KBM-7 (cell line): ENCODE measurements at regions not wholly inside any gene's neighbourhood (a gene's known extent, or its start where the extent isn't known, plus 50 kb on each side); places are given as distances from the start of the nearest gene placed in this dataset.
"Not testable (repeated sequence)": the region's sequence is repeated elsewhere in the genome, so short reads cannot be mapped to it uniquely, and the experiment has no call there.

Experiments used
- DNase-seq: peaks from one replicate; pipeline ENCODE4 v3.0.0-alpha.2; 2015
- in situ Hi-C: fragments of 300-500 bp; cut with MboI; formaldehyde crosslinking; loops from 2 replicates; pipeline ENCODE4 v1.14.3; 2020; ENCODE audit warnings: low sequenced_read_pairs, low pct_unique_long_range_greater_than_20kb, mixed read lengths

GRCh38 chr3:72517921-72518424, 330.3 kb downstream of the SHQ1 start:
- no peak for DNase-seq
- in situ Hi-C loops: no loop called here

- in situ Hi-C loops: no loop called here
These were observed 330.9 kb downstream of the SHQ1 start for GRCh38 chr3:72517336-72517735.

GRCh38 chr3:72516361-72516760, 331.9 kb downstream of the SHQ1 start:
- in situ Hi-C loops: no loop called here
- DNase-seq: no peak

More at GRCh38 chr3:72517336-72517735, 330.9 kb downstream of the SHQ1 start:
- DNase-seq: no peak

- no peak for DNase-seq
- in situ Hi-C loops: no loop called here
These were observed 332.3 kb downstream of the SHQ1 start for GRCh38 chr3:72515941-72516340.

- in situ Hi-C loops: no loop called here
- no peak for DNase-seq
These were observed 333.0 kb downstream of the SHQ1 start for GRCh38 chr3:72515281-72515680.

- in situ Hi-C loops: no loop called here
- no peak for DNase-seq
These were observed 338.0 kb downstream of the SHQ1 start for GRCh38 chr3:72510247-72510646.

- DNase-seq: no peak
- in situ Hi-C loops: no loop called here
These were observed 342.5 kb downstream of the SHQ1 start for GRCh38 chr3:72505539-72506405.

- in situ Hi-C loops, DNase-seq: not testable (repeated sequence)
These were observed 350.7 kb downstream of the SHQ1 start for GRCh38 chr3:72497501-72497900.

- in situ Hi-C loops: no loop called here
- no peak for DNase-seq
These were observed 352.1 kb downstream of the SHQ1 start for GRCh38 chr3:72496051-72496670.

GRCh38 chr3:72494626-72495025, 353.6 kb downstream of the SHQ1 start:
- in situ Hi-C loops: no loop called here
- DNase-seq: no peak

GRCh38 chr3:72494130-72494529, 354.1 kb downstream of the SHQ1 start:
- DNase-seq: no peak
- in situ Hi-C loops: no loop called here

GRCh38 chr3:72492240-72492639, 356.0 kb downstream of the SHQ1 start:
- DNase-seq: no peak
- in situ Hi-C loops: no loop called here

GRCh38 chr3:72490688-72491435, 357.4 kb downstream of the SHQ1 start:
- in situ Hi-C loops: no loop called here

GRCh38 chr3:72489901-72490300, 358.3 kb downstream of the SHQ1 start:
- in situ Hi-C loops: no loop called here

More at GRCh38 chr3:72490688-72491435, 357.4 kb downstream of the SHQ1 start:
- peak; percentile 3 for DNase-seq

GRCh38 chr3:72488738-72489035, 359.6 kb downstream of the SHQ1 start:
- DNase-seq: no peak
- in situ Hi-C loops: no loop called here

More at GRCh38 chr3:72489901-72490300, 358.3 kb downstream of the SHQ1 start:
- no peak for DNase-seq

GRCh38 chr3:72487946-72488737, 360.1 kb downstream of the SHQ1 start:
- no peak for DNase-seq
- in situ Hi-C loops: no loop called here

GRCh38 chr3:72487078-72487765, 361.0 kb downstream of the SHQ1 start:
- DNase-seq: peak; percentile 7
- in situ Hi-C loops: no loop called here

GRCh38 chr3:72485641-72486040, 362.6 kb downstream of the SHQ1 start:
- no peak for DNase-seq
- in situ Hi-C loops: no loop called here
